HG03520 (cell line): ENCODE measurements at regions not wholly inside any gene's neighbourhood (a gene's known extent, or its start where the extent isn't known, plus 50 kb on each side); places are given as distances from the start of the nearest gene placed in this dataset.

Experiments used
- ATAC-seq: cut with Tn5 transposase; IDR thresholded peaks from one replicate; pipeline ENCODE4 v1.9.1; 2021; ENCODE audit warnings: mild to moderate bottlenecking, moderate library complexity; ENCODE audit not compliant: unreplicated experiment

- peak; percentile 41 for ATAC-seq
Observed at GRCh38 chrX:39613997-39614679, 483.6 kb downstream of the BCOR start.

- ATAC-seq, result no peak
Observed at GRCh38 chrX:39614680-39614998, 483.1 kb downstream of the BCOR start.

GRCh38 chrX:39616098-39616729 lies 481.5 kb downstream of the BCOR start:
- peak; percentile 37 for ATAC-seq

GRCh38 chrX:39616731-39617130 lies 481.0 kb downstream of the BCOR start:
- ATAC-seq, result no peak

DNA sequence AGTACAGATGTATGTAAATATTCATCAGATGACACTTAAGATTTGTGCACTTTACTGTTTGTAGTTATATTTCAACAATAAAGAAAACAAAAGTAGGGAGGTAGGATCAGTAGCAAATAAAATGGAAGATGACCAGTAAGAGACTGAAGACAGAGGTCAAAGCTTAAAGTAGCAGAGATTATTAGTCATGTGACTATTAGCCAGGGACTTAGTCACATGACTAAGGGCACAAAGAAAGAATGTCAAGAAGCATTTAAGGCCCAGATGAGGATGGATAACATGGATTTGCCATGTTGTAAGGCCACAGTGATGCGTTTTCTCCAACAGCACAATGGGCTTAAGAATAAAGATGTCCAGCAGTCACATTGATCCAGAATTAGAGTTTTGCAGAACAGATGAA lies 479.6 kb downstream of the BCOR start:
- no peak for ATAC-seq

- no peak for ATAC-seq
Observed at GRCh38 chrX:39619182-39620009, 478.4 kb downstream of the BCOR start.

- no peak for ATAC-seq
Observed at GRCh38 chrX:39624166-39624565, 473.6 kb downstream of the BCOR start.

GRCh38 chrX:39625810-39626209 lies 471.9 kb downstream of the BCOR start:
- ATAC-seq, result no peak

DNA sequence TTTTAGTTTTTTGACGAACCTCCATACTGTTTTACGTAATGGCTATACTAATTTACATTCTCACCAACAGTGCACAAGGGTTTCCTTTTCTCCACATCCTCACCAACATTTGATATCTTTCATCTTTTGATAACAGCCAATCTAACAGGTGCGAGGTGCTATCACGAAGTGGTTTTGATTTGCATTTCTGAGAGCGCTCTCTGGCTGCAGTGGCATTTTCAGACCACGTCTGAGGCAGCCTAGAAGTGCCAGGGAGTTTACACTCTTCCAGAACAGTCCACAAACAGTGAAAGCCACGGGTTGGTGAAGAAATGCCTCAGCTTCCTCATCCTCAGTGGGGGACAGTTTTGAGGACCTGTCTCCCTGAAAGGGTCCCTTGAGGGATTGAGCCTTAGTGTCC lies 471.0 kb downstream of the BCOR start:
- no peak for ATAC-seq

- ATAC-seq, result no peak
Observed at GRCh38 chrX:39627257-39627656, 470.5 kb downstream of the BCOR start.

GRCh38 chrX:39629001-39629400 lies 468.8 kb downstream of the BCOR start:
- no peak for ATAC-seq

DNA sequence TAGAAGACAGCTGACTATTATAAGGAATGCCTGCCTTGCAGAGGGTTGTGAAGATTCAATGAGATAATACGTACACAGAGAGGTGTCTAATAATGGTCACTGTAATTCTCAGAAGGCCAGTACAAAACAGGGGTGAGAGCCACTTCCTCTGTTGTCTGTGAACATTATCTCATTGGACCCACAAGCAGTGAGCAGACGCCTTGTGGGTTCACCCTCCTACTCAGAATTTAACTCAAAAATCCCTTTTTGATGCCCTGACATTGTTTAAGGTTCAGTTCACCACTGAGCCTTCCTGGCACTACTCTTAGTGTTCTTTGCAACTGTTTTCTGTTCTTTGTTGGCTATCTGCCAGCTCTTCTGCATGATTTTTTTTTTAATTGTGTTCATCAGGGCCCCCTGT lies 467.4 kb downstream of the BCOR start:
- ATAC-seq, result no peak

DNA sequence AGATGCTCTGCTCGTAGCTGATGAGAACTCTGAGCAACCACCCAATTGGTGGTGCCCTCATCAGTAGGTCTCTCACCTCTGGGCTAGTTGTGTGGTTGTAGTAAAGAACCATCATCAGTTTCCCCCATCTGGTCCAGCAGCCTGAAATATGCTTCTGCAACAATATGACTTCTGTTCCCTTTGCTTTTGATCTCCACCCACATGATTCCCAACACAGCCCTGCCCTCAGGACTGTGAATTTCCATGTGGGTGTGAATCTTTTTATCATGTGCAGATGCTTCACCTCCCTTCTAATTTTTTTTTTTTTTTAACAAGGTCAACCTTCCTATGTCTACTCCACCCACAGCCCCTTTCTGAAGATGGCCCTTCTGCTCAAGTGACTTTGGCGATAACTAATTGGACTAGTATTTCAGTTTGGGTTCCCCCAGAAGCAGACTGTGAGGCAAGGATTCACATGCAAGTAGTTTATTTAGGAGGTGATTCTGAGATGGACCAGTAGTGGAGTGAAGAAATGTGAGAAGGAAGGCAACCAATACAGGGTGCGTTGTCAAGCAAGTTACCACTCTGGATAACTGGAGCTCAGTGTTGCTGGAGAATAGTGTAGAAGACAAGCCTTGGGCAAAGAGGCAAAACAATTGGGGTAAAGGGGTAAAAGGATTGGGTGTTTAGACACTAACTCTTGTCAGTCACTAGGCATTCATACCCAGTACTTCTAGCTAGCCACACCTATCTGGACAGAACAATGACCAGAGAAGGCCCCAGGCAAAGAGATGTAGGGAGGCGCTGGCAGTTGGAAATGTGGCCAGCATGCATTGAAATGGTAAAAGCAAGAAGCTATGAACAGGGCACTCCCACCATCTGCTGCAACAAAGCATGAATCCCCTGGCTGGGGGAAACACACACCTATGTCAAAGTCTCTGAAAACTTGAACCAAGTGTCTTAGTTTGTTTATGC lies 466.2 kb downstream of the BCOR start:
- no peak for ATAC-seq

DNA sequence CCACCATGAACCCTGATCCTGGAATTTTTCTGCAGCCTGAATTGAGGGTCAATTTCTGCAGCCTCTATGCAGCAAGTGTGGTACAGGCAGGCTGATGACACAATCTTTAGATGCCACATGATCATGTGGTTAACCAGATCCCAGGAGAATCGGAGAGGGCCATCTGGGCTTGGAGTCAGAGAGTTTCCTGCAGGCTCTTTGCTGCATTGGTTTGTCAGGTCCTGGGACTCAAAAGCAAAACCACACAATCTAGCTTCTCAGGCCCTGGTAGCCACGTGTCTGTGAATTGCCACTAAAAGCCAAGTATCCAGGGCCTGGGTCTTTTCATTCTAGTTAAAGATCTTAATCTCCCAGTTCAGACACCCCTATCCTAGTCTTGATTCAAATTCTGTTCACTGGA lies 464.5 kb downstream of the BCOR start:
- ATAC-seq, result no peak

- ATAC-seq, result no peak
Observed at GRCh38 chrX:39636481-39636880, 461.3 kb downstream of the BCOR start.

GRCh38 chrX:39638526-39638925 lies 459.2 kb downstream of the BCOR start:
- ATAC-seq, result no peak

DNA sequence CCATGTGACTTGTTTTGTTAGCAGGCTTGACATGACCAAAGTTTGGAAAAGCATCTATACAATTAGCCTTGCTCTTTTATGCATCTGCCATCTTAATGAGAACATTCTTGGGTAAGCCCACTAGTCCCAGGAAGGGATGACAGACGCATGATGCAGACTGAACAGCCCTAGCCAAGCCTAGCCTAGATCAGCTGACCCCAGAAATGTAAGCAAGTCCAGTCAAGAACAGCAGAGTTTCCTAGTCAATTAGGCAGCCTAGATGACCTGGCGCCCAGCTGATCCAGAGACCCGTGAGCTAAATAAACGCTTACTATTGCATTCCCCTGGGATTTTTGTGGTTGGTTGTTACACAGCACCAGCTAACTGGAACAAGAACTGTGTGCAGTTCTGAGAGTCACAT lies 457.9 kb downstream of the BCOR start:
- no peak for ATAC-seq

GRCh38 chrX:39640866-39641265 lies 456.9 kb downstream of the BCOR start:
- ATAC-seq, result no peak

DNA sequence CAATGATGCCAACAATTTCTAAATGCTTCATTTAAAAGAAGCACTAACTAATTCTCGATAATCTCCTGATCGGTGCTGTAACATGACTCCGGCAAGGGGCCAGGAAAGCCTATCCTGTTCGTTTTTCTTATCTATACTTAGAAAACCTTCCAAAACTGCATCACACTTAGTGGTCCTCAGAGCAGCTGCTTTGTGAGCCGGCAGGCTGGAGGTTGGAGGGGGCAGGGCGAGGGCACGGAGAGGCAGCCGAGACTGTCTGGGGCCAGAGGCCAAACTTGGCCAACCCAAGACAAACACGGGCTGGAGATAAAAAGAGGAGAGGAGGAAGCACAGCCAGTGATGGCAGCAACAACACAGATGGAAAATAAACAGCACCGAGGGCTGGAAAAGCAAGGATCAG lies 455.7 kb downstream of the BCOR start:
- ATAC-seq, result no peak

GRCh38 chrX:39643550-39643949 lies 454.2 kb downstream of the BCOR start:
- no peak for ATAC-seq
